ENCODE measurements at regions not wholly inside any gene's neighbourhood (a gene's known extent, or its start where the extent isn't known, plus 50 kb on each side); places are given as distances from the start of the nearest gene placed in this dataset.

DNA sequence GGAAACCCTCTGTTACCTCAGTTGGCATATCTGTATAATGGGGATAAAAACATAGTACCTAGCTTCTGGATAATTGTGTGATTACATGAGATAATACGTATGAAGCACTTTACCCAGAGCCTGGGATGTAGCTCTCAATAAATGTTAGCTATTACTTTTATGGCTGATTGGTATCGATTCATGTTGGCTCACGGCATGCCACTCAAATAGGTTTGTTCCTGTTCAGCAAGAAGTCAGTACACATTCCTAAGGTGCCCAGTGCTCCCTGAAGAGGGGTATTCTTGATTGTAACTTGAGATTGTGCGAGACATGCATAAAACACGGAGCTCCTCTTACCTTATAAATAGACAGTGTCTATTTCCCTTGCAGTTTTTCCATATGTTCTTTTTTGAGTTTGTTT lies 78.5 kb upstream of the GALNT2 start:
- intact Hi-C loops (cut with DNase I) = no loop called here
- DNase-seq = no peak

- DNase-seq = no peak
- intact Hi-C loops (cut with DNase I) = no loop called here
These were observed 77.3 kb upstream of the GALNT2 start for GRCh38 chr1:229989591-229990248.

GRCh38 chr1:229990326-229990725 lies 76.7 kb upstream of the GALNT2 start:
- DNase-seq = no peak
- intact Hi-C loops (cut with DNase I) = no loop called here

DNA sequence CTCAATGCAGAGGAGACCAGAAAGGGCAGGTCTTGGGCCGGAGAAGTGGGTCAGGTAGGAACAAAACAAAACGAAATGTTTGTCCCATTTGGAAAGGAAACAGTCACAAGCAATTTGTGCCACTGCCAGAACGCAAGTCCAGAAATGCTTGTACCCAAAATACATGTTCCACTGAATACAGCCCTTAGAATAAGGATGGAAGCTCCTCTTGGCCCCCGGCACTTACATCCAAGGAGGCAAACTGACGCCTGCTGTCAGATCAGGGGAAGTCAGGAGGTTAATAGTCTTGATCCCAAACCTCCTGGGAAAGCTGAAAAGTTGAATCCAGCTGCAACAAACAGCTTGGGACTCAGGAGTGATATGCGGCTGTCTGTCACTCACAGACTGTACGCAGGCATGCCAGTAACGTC lies 75.9 kb upstream of the GALNT2 start:
- intact Hi-C loops (cut with DNase I) = no loop called here
- no peak for DNase-seq

DNA sequence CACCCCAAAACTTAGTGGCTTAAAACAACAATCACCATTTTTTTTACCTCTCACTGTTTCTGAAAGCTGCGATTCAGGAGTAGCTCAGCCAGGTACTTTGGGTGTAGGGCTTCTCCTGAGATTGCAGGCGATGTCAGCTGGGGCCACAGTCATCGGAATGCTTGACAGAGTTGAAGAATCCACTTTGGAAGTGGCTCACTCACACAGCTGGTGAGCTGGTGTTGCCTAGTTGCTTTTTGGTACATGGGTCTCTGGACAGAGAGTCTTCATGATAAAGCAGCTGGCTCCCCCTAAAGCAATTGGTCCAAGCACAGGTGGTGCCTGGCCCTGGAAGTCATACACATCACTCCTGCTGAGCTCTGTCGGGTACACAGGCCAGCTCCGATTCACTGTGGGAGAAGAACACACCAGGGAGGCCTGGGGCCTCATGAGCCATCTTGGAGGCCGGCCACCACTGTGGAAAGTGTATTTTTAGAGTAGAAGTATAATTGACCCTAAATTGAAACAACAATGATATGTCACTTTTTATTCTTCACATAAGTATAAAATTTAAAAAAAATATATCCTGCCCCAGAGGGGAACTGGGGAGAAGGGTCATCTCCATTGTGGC lies 75.2 kb upstream of the GALNT2 start:
- no peak for DNase-seq
- intact Hi-C loops (cut with DNase I) = no loop called here

DNA sequence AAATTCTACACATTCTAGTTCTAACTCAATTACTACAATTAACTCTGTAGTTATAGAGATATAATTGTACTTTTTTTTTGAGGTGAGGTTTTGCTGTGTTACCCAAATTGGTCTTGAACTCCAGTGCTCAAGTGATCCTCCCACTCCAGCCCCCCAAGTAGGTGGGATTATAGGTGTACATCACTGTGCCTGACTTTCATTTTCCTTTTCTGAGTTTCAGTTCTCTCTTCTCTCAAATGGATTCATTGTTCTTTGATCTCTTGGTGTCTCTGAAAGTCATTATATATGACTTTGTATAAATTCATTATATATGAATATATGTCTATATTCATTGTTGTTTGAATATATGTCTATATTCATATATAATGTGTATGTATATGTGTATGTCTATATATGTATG lies 74.0 kb upstream of the GALNT2 start:
- no peak for DNase-seq

DNA sequence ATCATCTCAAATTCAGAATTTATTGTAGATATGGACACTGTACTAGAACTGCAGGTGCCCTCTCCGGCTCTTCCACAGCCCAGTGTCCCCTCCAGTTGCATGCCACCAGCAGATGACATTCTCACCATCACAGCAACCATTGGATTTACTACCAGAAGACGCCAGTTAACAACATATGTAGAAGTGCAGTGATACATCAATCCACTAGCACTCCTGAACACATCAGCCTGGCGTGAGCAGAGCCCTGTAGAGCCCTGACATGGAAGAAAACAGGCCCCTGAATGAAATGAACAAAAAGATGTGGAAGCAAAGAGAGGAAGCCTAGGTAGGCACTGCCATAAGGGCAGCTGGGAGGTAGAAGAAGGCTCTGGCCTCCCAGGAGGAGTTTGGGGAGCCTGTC lies 73.1 kb upstream of the GALNT2 start:
- DNase-seq = no peak
- intact Hi-C loops (cut with DNase I) = no loop called here

More for the DNA sequence above, 74.0 kb upstream of the GALNT2 start:
- intact Hi-C loops (cut with DNase I) = no loop called here

GRCh38 chr1:229999004-229999670 lies 67.9 kb upstream of the GALNT2 start:
- intact Hi-C loops (cut with DNase I) = no loop called here

DNA sequence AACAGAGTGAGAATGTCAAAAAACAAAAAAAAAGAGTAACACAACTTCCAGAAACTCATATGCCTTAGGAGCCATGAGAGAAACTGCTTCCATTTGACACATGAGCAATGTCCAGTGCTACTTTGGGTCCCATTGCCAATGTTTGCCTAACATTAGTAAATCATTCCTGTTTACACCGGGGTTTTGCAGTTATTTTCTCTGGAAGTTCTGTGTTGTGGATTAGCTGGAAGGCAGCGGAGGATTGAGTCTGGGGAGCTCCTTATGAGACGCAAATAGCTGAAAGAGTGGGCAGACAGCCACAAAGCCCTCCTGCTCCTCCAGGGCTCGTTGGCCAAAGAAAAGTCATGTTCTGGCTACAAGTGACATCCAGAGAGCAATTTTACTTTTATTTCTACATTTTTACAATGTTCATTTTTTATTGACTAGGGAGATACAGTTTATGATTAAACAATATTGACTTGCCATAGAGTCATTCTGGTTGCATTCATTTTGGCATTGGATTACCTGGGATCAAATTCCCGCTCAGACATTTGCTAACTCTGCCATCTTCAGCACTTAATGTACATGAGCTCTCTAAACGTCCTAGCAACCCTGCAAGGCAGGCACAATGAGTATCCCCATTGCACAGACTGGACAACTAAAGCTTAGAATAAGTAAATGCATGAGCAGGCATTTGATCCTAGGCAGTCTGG lies 66.4 kb upstream of the GALNT2 start:
- DNase-seq = no peak
- intact Hi-C loops (cut with DNase I) = no loop called here

More at GRCh38 chr1:229999004-229999670, 67.9 kb upstream of the GALNT2 start:
- no peak for DNase-seq

DNA sequence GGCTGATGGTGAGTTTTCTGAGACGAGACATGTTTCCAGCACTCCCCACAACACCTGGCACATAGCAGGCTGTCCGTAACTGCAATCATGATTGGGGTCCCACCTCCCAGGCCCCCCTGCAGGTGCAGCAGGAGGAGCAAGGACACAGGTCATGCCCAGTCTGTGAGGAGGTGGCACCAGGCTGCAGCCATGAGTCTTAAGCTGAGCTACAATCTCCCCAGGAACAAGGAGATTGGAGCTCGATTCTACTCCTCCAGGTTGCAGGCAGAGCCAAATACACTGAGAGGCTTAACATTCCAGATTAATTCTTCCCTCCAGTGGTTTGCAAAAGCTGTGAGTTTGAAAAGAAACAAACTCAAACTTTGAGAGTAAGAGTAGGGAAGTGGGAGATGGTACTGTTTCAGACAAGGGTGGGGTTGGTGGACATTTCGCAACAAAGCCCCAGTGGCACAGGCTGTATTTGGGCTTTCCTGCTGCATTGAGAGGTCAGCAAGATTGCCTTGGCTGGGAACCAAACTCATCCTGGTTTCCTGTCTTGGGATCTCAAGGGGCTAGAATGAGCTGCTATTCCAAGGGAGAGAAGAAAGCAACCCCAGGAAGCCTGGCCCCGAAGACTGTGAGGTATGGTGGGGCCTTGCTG lies 64.8 kb upstream of the GALNT2 start:
- no peak for DNase-seq
- intact Hi-C loops (cut with DNase I) = no loop called here

DNA sequence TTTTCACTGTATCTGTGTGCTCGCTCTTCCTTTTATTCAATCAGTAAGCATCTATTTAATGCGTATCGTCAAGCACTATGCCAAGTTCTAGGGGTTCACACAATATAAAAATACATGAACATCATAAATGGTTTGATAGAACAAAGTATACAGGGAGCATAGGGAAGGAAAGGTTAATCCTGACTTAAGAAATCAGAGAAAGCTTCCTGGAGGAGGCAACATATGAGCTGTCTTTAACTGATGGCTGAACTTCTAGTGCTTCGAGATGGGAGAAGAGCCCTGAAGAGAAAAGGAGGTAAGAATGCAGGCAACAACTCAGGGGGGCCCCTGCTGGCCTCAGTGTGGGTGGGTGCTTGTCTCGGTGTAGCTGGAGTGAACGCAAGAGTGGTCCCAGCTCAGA lies 63.6 kb upstream of the GALNT2 start:
- intact Hi-C loops (cut with DNase I) = no loop called here

DNA sequence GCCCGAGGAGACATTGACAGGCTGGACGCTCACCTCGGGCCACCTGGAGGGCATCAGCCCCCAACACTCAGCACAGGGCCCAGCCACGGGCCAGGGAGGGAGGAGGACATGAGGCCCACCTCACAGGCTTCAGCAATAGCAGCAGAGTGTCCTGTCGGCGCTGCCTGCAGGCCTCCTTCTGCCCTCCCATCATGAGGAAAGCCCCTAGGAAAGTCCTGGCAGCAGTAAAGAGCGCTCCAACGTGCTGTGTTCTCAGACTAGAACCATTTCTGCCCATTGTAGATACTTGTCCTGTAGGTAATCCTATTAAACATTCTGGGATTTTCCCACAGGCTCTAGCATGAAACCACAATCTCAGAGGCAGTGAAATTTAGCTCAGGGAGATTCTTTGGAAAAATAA lies 62.0 kb upstream of the GALNT2 start:
- no peak for DNase-seq
- intact Hi-C loops (cut with DNase I) = no loop called here

More for the DNA sequence above, 63.6 kb upstream of the GALNT2 start:
- no peak for DNase-seq

GRCh38 chr1:230008721-230009120 lies 58.3 kb upstream of the GALNT2 start:
- no peak for DNase-seq
- intact Hi-C loops (cut with DNase I) = no loop called here

- no peak for DNase-seq
- intact Hi-C loops (cut with DNase I) = no loop called here
These were observed 57.3 kb upstream of the GALNT2 start for GRCh38 chr1:230009611-230010313.

DNA sequence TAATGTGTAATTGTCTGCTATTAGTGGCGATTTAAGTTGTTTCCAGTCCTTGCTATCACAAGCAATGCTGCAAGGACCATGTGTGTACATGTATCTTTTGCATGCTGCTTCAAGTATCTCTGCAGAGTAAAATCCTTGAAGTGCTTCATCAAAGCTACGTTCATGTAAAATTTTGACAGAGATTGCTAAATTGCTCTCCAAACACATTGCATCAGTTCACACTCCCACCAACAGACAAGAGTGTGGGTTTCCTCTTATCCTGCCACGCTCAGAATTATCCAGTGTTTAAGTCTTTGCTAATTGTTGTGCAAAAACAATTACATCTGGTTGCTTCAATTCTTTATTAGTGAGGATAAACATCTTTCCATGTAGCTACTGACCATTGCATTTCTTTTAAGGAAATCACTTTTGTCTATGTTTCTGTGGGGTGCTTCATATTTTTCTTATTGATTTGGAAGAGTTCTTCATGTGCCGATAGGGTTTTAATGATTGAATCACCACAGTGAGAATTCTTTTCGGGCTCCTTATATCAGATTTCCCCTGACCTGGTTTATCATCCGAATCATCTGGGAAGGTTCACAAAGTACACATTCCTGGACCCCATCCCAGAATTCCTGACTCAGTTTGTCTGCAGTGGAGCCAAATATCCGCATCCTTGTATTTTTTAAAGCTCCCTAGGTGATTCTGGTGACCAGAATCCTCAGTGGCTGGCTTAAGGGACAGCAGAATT lies 56.3 kb upstream of the GALNT2 start:
- DNase-seq = no peak
- intact Hi-C loops (cut with DNase I) = no loop called here

- intact Hi-C loops (cut with DNase I) = no loop called here
- DNase-seq = no peak
These were observed 55.5 kb upstream of the GALNT2 start for GRCh38 chr1:230011333-230012092.

GRCh38 chr1:230012093-230012393 lies 55.0 kb upstream of the GALNT2 start:
- intact Hi-C loops (cut with DNase I) = no loop called here
- DNase-seq = no peak

- no peak for DNase-seq
- intact Hi-C loops (cut with DNase I) = no loop called here
These were observed 54.3 kb upstream of the GALNT2 start for GRCh38 chr1:230012741-230013140.

- intact Hi-C loops (cut with DNase I) = no loop called here
- no peak for DNase-seq
These were observed 50.9 kb upstream of the GALNT2 start for GRCh38 chr1:230016159-230016558.

Data from posterior cingulate gyrus (tissue), 11 donors.